HG02970 (cell line): ENCODE measurements at regions not wholly inside any gene's neighbourhood (a gene's known extent, or its start where the extent isn't known, plus 50 kb on each side); places are given as distances from the start of the nearest gene placed in this dataset.
"Not testable (repeated sequence)": the region's sequence is repeated elsewhere in the genome, so short reads cannot be mapped to it uniquely, and the experiment has no call there.

Experiments used
- ATAC-seq: cut with Tn5 transposase; IDR thresholded peaks from one replicate; pipeline ENCODE4 v1.9.1; 2021; ENCODE audit warnings: mild to moderate bottlenecking, moderate library complexity, moderate number of reproducible peaks; ENCODE audit not compliant: unreplicated experiment, low FRiP score

- ATAC-seq, result no peak
Measured at GRCh38 chr10:109218207-109218606, 705.1 kb downstream of the XPNPEP1 start.

GRCh38 chr10:109215291-109216075, 707.8 kb downstream of the XPNPEP1 start:
- no peak for ATAC-seq

GRCh38 chr10:109214891-109215290, 708.4 kb downstream of the XPNPEP1 start:
- ATAC-seq, result not testable (repeated sequence)

GRCh38 chr10:109207361-109207760, 716.0 kb downstream of the XPNPEP1 start:
- ATAC-seq, result no peak

GRCh38 chr10:109205929-109206585, 717.3 kb downstream of the XPNPEP1 start:
- no peak for ATAC-seq

- ATAC-seq, result no peak
Measured at GRCh38 chr10:109203646-109204353, 719.5 kb downstream of the XPNPEP1 start.

GRCh38 chr10:109202111-109202510, 721.2 kb downstream of the XPNPEP1 start:
- no peak for ATAC-seq

GRCh38 chr10:109200646-109201045, 722.7 kb downstream of the XPNPEP1 start:
- no peak for ATAC-seq

- no peak for ATAC-seq
Measured at GRCh38 chr10:109191823-109192222, 731.5 kb downstream of the XPNPEP1 start.

GRCh38 chr10:109191341-109191740, 732.0 kb downstream of the XPNPEP1 start:
- ATAC-seq, result no peak

- ATAC-seq, result no peak
Measured at GRCh38 chr10:109187677-109188076, 735.6 kb downstream of the XPNPEP1 start.

- ATAC-seq, result no peak
Measured at GRCh38 chr10:109183366-109183765, 739.9 kb downstream of the XPNPEP1 start.

GRCh38 chr10:109178591-109178990, 744.7 kb downstream of the XPNPEP1 start:
- ATAC-seq, result no peak

GRCh38 chr10:109174526-109174925, 748.8 kb downstream of the XPNPEP1 start:
- no peak for ATAC-seq

GRCh38 chr10:109173937-109174336, 749.4 kb downstream of the XPNPEP1 start:
- ATAC-seq, result no peak

- ATAC-seq, result no peak
Measured at GRCh38 chr10:109173121-109173520, 750.2 kb downstream of the XPNPEP1 start.

GRCh38 chr10:109166935-109167334, 756.4 kb downstream of the XPNPEP1 start:
- no peak for ATAC-seq

- no peak for ATAC-seq
Measured at GRCh38 chr10:109159351-109159750, 764.0 kb downstream of the XPNPEP1 start.

- ATAC-seq, result no peak
Measured at GRCh38 chr10:109156396-109156795, 766.9 kb downstream of the XPNPEP1 start.

- no peak for ATAC-seq
Measured at GRCh38 chr10:109149666-109150350, 773.5 kb downstream of the XPNPEP1 start.

- no peak for ATAC-seq
Measured at GRCh38 chr10:109127363-109127762, 795.9 kb downstream of the XPNPEP1 start.
